T-helper 17 cell (primary cell): ENCODE measurements at regions not wholly inside any gene's neighbourhood (a gene's known extent, or its start where the extent isn't known, plus 50 kb on each side); places are given as distances from the start of the nearest gene placed in this dataset.
"Not testable (repeated sequence)": the region's sequence is repeated elsewhere in the genome, so short reads cannot be mapped to it uniquely, and the experiment has no call there.

Experiments
- ATAC-seq: fragments of 150-1000 bp; cut with Tn5 transposase; 2 replicates; pipeline ENCODE4 v1.10.0; 2021; ENCODE audit warnings: mild to moderate bottlenecking, moderate library complexity
- DNase-seq, 3 donors: peaks; one replicate each; pipeline versions ENCODE4 v3.0.0 to v3.0.0-alpha.2; 2020 to 2021
- H3K9me3 ChIP-seq: one replicate; pipeline ENCODE4 v1.7.0; 2013; ENCODE audit warnings: low read length, mild to moderate bottlenecking; ENCODE audit not compliant: control insufficient read depth, poor library complexity, severe bottlenecking
- H3K27ac Mint-ChIP-seq: one replicate; pipeline ENCODE4 v1.8.0; 2022; ENCODE audit warnings: mild to moderate bottlenecking, moderate library complexity, mixed read lengths
- H3K27me3 Mint-ChIP-seq: one replicate; pipeline ENCODE4 v1.8.0; 2022; ENCODE audit warnings: mixed read lengths
- H3K36me3 Mint-ChIP-seq: one replicate; pipeline ENCODE4 v1.8.0; 2022; ENCODE audit warnings: low read depth, mixed read lengths
- H3K4me1 Mint-ChIP-seq: one replicate; pipeline ENCODE4 v1.8.0; 2022; ENCODE audit warnings: mild to moderate bottlenecking, mixed read lengths
- H3K4me3 Mint-ChIP-seq: one replicate; pipeline ENCODE4 v1.8.0; 2022; ENCODE audit warnings: mild to moderate bottlenecking, moderate library complexity, mixed read lengths

DNA sequence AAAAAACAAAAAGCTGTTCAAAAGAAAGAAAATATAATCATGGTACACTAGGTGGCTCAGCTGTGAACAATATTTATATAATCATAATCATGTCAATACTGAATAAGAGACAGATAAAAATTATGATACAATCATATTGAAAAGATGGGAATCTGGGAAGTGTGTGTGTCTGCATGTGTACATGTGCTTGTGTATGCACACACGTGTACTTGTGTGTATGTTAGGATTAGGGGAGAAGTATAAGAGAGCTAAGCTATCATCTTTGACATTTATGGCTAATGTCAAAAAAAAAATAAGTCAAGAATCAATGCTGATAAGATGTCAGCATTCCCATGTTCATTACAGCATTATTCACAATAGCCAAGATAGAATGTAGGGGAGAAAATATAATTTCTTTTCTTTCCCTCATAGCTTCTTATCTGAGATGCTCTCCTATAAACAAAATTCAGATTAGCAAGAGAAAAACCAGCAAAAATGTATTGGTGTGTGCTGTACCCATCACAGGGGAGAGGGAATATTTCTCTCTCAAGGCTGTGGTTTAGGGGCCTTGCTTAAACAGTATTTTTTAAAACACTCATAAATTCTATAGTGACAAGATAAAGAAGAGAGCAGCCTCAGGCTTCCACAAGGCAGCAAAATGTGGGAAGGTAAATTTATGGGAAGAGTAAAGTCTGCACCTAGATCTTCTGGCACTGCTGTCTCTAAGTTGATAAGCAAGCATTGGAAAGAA lies 63.4 kb upstream of the ITGA11 start:
- ATAC-seq = no peak
- DNase-seq = no peak
- H3K9me3 ChIP-seq = no peaks in the 10 kb centered on the region
- Mint-ChIP-seq H3K27me3 (peaks cover 28% of the 10 kb centered on the region), H3K36me3 (no peaks in the 10 kb centered on the region), H3K4me3 (no peak overlapping the region), H3K4me1 (no peaks in the 10 kb centered on the region), H3K27ac (no peak overlapping the region)

DNA sequence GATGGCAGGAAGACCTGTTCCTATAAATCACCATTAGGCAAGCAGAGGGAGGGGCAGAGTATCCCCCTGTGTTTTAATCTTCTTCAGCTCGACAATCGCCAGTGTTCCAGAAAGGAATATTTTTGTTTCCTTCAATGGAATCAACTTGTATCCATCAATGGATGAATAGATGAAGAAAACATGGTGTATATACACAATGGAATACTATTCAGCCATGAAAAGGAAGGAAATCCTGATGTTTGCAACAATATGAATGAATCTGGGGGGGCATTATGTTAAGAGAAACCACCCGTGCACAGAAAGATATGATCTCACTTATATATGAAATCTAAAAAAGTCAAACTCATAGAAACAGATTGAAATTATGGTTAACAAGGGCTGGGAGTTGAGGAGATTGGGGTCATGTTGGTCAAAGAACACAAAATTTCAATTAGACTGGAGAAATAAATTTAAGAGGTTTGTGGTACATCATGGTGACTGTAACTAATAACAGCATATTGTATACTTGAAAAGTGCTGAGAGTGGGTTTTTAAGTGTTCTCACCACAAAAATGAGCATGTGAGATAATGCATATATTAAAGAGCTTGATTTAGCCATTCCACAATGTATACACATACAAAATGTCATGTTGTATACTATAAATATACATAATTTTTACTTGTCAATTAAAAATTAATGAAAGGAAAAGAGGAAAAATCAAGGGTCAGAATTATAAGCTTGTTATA lies 64.2 kb upstream of the ITGA11 start:
- Mint-ChIP-seq H3K36me3 (no peaks in the 10 kb centered on the region), H3K4me1 (no peaks in the 10 kb centered on the region), H3K4me3 (no peak overlapping the region), H3K27me3 (peaks cover 21% of the 10 kb centered on the region), H3K27ac (no peak overlapping the region)
- ATAC-seq = no peak
- H3K9me3 ChIP-seq = no peaks in the 10 kb centered on the region
- DNase-seq = no peak

DNA sequence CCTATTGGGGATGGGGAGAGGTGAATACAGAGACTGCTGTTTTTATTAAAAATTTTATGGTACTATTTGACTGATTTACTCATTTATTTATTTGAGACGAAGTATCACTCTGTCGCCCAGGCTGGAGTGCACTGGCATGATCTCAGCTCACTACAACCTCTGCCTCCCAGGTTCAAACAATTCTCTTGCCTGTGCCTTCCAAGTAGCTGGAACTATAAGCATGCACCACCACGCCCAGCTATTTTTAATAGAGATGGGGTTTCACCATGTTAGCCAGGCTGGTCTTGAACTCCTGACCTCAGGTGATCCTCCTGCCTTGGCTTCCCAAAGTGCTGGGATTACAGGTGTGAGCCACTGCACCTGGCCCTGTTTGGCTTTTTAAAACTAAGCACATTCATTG lies 64.8 kb upstream of the ITGA11 start:
- not testable (repeated sequence) for H3K9me3 ChIP-seq, H3K4me3 Mint-ChIP-seq, H3K27ac Mint-ChIP-seq, DNase-seq, H3K36me3 Mint-ChIP-seq, ATAC-seq, H3K4me1 Mint-ChIP-seq
- peaks cover 26% of the 10 kb centered on the region for H3K27me3 Mint-ChIP-seq

DNA sequence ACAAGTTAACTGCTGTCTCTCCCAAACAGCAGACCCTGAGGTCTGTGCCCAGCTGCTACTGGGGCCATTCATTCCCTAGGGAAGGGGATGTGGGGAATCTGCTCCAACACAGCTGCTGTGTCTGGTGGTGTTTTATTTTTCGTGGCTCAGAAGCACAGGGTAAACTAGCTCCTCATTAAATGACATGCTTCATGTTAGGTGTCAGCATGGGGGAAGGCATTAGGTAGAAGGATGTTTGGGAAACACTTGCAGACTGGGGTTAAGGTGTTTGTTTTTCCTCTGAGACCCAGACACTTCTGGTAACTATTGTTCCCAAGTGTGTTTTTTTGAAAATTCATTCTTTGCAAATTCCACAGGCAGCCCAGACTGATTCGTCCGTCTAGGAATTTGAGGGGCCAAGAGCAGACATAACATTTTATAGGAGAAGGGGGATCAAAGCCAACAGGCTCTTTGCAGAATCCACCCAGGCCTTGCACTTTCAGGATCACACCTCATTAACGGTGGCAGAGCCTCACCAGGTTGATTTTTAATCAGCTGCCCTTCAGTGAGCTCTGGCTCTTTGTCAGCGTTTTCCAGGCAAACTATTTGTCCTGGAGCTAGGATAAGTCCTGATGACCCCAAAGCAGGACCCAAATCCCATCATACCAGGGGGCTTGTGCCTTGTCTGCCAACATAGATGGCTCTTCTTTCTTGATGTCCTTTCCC lies 65.4 kb upstream of the ITGA11 start:
- H3K9me3 ChIP-seq = no peaks in the 10 kb centered on the region
- DNase-seq = no peak
- ATAC-seq = no peak
- Mint-ChIP-seq H3K4me3 (no peak overlapping the region), H3K27ac (no peak overlapping the region), H3K36me3 (no peaks in the 10 kb centered on the region), H3K27me3 (peaks cover 32% of the 10 kb centered on the region), H3K4me1 (no peaks in the 10 kb centered on the region)

DNA sequence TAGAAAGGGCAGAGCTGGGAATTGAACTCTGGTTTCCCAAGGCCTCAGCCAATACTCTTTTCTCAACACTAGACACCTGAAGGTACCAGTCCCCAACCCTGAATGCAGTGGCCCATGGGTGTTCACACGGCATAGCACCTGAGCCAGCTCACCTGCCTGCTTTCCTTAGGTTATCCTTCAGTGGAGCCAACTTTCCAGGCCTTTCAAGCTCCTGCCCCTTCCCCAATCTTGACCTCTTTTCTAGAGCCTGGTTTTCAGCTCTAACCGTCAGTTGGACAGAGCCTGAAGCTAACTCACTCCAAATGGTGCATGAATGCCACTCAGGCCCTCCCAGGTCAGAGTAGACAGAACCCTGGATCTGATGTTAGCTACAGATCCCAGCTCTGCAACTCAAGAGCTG lies 66.1 kb upstream of the ITGA11 start:
- Mint-ChIP-seq H3K4me1 (no peaks in the 10 kb centered on the region), H3K27ac (no peak overlapping the region), H3K36me3 (no peaks in the 10 kb centered on the region), H3K4me3 (no peak overlapping the region), H3K27me3 (peaks cover 32% of the 10 kb centered on the region)
- DNase-seq (no peak), ATAC-seq (no peak)
- H3K9me3 ChIP-seq = no peaks in the 10 kb centered on the region

DNA sequence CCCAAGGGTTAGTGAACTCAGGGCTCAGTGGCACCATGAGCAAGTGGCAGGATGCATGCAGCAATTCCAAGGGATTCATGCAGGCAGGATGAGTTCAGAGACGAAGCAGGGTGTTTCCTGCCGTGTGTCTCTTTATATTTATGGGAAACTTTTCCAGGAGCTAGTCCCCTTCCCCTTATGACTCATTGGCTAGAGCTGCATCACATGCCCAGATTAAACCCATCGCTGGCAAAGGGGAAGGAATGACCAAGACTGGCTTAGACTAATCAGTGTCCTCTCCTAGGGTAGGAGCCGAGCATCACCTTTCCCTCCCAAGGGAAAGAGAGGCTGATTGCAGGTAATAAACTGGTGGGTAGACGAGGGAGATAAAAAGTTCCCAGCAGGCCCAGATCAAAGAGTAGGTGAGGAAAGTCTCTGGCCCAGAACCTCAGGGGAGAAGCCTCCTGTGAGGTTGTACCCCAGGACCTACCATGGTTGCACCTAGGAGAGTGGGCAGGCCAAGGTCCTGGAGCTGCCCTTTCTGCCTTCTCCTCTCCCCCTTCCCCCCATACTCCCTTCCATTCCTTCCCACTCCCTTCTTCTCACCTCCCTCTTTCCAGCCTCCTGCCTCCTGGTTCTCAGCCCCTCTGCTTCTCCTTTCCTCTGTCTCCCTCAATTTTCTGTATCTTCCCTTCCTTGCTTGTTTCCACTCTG lies 67.8 kb upstream of the ITGA11 start:
- no peaks in the 10 kb centered on the region for H3K9me3 ChIP-seq
- DNase-seq = no peak
- Mint-ChIP-seq H3K27me3 (peaks cover 33% of the 10 kb centered on the region), H3K4me1 (peaks cover 4% of the 10 kb centered on the region), H3K4me3 (no peak overlapping the region), H3K36me3 (no peaks in the 10 kb centered on the region), H3K27ac (no peak overlapping the region)
- ATAC-seq = no peak

DNA sequence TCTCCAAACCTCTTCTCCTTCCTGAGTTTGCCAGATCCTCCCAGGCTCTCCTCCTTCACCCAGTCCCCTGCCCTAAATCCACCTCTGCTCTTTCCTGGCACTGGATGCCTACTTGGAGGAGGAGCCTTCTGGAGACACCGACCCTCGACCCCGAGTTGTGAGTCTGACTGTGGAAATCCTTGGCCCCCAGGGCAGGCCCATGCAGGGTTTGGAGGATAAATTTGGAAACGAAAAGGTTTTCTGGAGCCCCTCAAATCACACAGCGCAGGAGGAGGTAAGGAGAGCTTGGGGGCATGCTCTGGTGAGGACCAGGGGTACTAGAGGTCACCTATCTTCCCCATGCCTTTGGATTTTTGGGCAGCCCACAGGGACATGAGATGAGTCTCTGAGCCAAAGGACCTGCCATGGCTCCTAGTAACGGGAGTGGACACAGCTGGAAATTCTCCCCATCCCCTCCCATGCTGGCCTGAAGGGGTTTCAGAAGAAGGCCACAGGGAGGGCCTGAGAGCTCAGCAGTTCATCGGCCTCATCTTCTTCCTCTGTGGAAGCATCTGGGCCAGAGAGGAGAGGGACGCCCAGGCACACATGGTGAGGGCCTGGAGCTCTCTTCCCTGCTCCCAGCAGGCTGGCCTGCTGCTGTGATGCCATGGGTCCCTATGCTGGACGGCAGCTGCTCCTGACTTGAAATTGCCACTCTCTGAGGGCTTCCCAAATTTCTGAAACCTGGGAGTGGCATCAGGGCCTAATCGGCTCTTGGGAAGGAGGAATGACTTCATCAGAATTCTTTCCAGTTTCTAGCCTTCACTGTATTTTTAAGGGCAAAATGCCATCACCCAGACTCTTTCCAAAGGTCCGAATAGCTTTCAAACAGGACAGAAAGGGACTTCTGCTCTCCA lies 68.6 kb upstream of the ITGA11 start:
- peaks cover 38% of the 10 kb centered on the region for H3K27me3 Mint-ChIP-seq
- H3K4me3 Mint-ChIP-seq = no peak overlapping the region
- ATAC-seq (no peak), DNase-seq (no peak)
- H3K4me1 Mint-ChIP-seq = peaks cover 9% of the 10 kb centered on the region
- H3K9me3 ChIP-seq = no peaks in the 10 kb centered on the region
- peaks cover 3% of the 10 kb centered on the region for H3K36me3 Mint-ChIP-seq
- no peak overlapping the region for H3K27ac Mint-ChIP-seq

DNA sequence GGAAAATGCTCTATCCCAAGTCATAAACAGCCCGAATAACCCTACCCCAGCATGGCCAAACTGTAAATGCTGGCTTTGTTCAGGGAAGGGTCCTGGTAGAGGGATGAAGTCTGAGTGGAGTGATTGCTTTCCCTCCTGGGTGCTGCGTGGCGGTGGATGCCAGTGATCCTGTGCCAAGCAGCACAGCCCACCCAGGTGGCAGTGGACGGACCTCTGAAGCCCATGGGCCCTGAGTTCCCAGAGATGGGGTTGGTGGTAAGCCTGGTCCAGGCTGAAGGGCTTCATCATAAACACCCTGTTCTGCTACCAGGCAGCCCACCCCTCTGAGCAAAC lies 69.3 kb upstream of the ITGA11 start:
- H3K9me3 ChIP-seq = no peaks in the 10 kb centered on the region
- ATAC-seq = no peak
- Mint-ChIP-seq H3K4me3 (no peak overlapping the region), H3K4me1 (peaks cover 9% of the 10 kb centered on the region), H3K27ac (no peak overlapping the region), H3K27me3 (peaks cover 45% of the 10 kb centered on the region), H3K36me3 (peaks cover 3% of the 10 kb centered on the region)
- DNase-seq = no peak

DNA sequence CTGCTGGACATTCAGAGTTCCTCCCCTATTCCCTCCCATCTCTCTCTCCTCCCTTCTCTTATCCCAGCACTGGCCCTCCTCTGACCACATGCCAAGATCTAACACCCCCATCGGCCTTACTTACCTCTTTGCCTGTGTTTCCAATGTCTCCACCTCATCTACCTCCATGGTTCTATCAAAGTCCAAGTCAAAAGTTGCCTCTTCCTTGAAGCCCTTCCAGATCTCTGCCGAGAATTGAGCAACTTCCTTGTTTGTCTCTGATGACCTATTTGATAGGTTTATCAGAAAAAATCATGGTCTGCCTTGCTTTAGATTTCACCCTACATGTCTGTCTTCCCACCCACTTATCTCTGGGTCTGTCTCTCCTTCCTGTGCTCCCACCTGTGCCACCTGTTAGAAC lies 69.7 kb upstream of the ITGA11 start:
- H3K27me3 Mint-ChIP-seq = peaks cover 49% of the 10 kb centered on the region
- no peak for ATAC-seq
- no peak overlapping the region for H3K27ac Mint-ChIP-seq
- no peaks in the 10 kb centered on the region for H3K9me3 ChIP-seq
- peaks cover 3% of the 10 kb centered on the region for H3K36me3 Mint-ChIP-seq
- peaks cover 9% of the 10 kb centered on the region for H3K4me1 Mint-ChIP-seq
- no peak overlapping the region for H3K4me3 Mint-ChIP-seq
- DNase-seq = no peak

DNA sequence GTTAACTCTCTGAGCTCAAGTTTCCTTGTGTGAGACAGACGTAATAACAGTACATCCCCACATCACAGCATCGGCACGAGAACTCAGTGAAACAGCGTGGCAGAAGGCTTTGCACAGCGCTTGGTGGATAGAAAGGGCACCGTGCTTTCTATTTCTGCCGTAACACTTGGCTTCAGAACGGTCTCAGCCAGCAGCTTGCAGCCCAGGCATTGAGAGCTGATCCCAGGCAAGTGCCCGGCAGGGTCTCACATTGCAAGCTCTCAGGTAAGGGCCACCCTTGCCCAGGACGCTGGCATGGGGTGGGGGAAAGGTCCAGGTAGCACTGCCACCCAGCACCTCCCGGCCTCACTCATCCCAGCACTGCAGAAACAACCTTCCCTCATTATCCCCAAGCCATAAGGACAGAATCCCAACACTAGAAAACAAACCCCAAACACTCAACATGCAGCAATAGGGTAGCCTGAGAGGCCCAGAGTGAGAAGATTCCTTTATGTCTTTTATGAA lies 70.5 kb upstream of the ITGA11 start:
- ATAC-seq (no peak), DNase-seq (no peak)
- Mint-ChIP-seq H3K27me3 (peaks cover 57% of the 10 kb centered on the region), H3K36me3 (peaks cover 3% of the 10 kb centered on the region), H3K4me3 (no peak overlapping the region), H3K27ac (no peak overlapping the region), H3K4me1 (peaks cover 9% of the 10 kb centered on the region)
- H3K9me3 ChIP-seq = no peaks in the 10 kb centered on the region

DNA sequence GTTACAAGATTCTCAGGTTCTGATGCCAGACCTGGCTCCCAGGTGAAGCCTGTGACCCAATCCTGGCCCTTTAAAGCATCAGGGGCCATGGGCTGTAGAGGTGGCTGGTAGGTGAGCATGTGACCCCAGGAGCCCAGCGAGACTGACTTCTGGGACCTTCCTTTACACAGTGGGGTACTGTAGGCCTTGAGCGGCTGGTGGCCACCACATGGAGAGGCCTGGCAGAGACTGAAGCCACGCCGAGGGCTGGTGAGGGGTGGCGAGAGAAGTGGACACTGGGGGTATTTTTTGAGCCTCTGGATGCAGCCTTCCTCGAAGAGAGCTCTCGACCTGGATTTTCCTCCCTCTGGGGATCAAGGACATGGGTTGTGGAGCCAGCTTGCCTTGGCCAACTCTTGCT lies 71.2 kb upstream of the ITGA11 start:
- Mint-ChIP-seq H3K4me1 (peaks cover 9% of the 10 kb centered on the region), H3K27ac (no peak overlapping the region), H3K27me3 (peaks cover 59% of the 10 kb centered on the region), H3K36me3 (peaks cover 3% of the 10 kb centered on the region), H3K4me3 (no peak overlapping the region)
- H3K9me3 ChIP-seq = no peaks in the 10 kb centered on the region
- no peak for DNase-seq
- ATAC-seq = no peak

DNA sequence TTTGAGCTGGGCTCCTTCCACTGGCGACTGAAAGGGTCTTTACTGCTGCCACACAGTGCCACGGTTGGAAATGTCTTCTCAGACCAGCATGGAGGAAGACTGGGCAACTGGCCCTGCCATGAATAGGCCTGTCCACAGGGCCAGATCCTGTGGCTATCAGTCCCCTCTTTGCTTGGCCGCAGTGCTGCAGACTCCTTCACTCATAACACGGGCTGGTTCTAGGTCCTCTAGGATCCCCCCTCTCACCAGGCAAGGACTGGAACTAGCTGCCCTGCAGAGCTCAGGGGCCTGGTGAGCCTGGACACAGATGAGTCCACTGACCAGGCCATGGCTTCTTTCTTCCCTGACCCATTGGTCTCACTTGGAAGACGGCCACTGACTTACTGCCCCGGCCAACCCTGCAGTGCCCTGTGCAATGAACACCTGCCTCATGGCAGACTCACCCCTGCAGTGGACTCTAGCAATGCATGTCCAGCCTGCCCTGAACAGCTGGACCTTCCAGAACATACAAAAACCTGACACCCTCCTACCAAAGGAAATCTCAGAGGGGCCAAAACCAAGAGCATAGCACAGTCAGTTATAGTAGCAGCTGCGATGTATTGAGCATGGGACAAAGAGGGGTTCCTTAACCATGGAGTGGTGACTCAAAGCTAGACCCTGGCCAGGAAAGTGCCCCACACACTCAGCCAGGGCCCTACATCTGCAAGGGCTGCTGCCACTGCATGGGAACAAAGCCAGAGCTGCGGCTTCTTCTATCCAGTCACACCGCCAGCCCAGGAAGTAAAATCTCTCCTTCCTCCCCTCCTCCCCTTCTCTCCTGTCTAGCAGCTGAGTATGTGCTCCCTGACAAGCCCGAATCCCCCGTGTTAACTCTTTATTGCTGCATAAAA lies 72.1 kb upstream of the ITGA11 start:
- Mint-ChIP-seq H3K4me1 (peaks cover 9% of the 10 kb centered on the region), H3K27me3 (peaks cover 66% of the 10 kb centered on the region), H3K27ac (no peak overlapping the region), H3K36me3 (peaks cover 3% of the 10 kb centered on the region), H3K4me3 (peak overlapping the region; percentile 63)
- ATAC-seq = no peak
- H3K9me3 ChIP-seq = no peaks in the 10 kb centered on the region
- no peak for DNase-seq
